GM23248 (cell line): ENCODE measurements at regions not wholly inside any gene's neighbourhood (a gene's known extent, or its start where the extent isn't known, plus 50 kb on each side); places are given as distances from the start of the nearest gene placed in this dataset.
A peak's percentile ranks its signal among the peaks of the same experiment; 100 is the strongest.

Source experiments
- DNase-seq: peaks from one replicate; pipeline ENCODE4 v3.0.0-alpha.2; 2015
- H2AFZ ChIP-seq: fragments of 200-600 bp; sonication (generic); 2 replicates; pipeline ENCODE4 v1.6.1; 2016; ENCODE audit warnings: antibody characterized with exemption
- H3F3A ChIP-seq: fragments of 200-600 bp; sonication (generic); 2 replicates; pipeline ENCODE4 v1.6.1; 2016; ENCODE audit warnings: mild to moderate bottlenecking, antibody characterized with exemption, mixed run types; ENCODE audit not compliant: insufficient read depth
- H3K27ac ChIP-seq: fragments of 200-600 bp; sonication (generic); 2 replicates; pipeline ENCODE4 v1.5.1; 2016; ENCODE audit warnings: mild to moderate bottlenecking
- H3K27me3 ChIP-seq: fragments of 200-600 bp; sonication (generic); replicated peaks from 2 replicates; pipeline ENCODE4 v1.6.1; 2016; ENCODE audit warnings: mild to moderate bottlenecking; ENCODE audit not compliant: insufficient read depth
- H3K36me3 ChIP-seq: fragments of 200-600 bp; sonication (generic); 2 replicates; pipeline ENCODE4 v1.6.1; 2016; ENCODE audit warnings: low read depth, mild to moderate bottlenecking
- H3K4me1 ChIP-seq: fragments of 200-600 bp; sonication (generic); 2 replicates; pipeline ENCODE4 v1.6.1; 2016; ENCODE audit warnings: mild to moderate bottlenecking; ENCODE audit not compliant: insufficient read depth
- H3K4me2 ChIP-seq: fragments of 200-600 bp; sonication (generic); one replicate; pipeline ENCODE4 v1.6.1; 2016; ENCODE audit warnings: mild to moderate bottlenecking; ENCODE audit not compliant: unreplicated experiment
- H3K4me3 ChIP-seq: fragments of 200-600 bp; sonication (generic); 2 replicates; pipeline ENCODE4 v1.5.1; 2016; ENCODE audit warnings: mild to moderate bottlenecking
- H3K79me2 ChIP-seq: fragments of 200-600 bp; sonication (generic); 2 replicates; pipeline ENCODE4 v1.6.1; 2016; ENCODE audit warnings: mild to moderate bottlenecking; ENCODE audit not compliant: insufficient read depth
- H3K9ac ChIP-seq: fragments of 200-600 bp; sonication (generic); 2 replicates; pipeline ENCODE4 v1.6.1; 2016; ENCODE audit warnings: mild to moderate bottlenecking
- H3K9me2 ChIP-seq: fragments of 200-600 bp; sonication (generic); 2 replicates; pipeline ENCODE4 v1.6.1; 2016; ENCODE audit warnings: mixed run types, mild to moderate bottlenecking, moderate library complexity; ENCODE audit not compliant: insufficient read depth
- H3K9me3 ChIP-seq: fragments of 200-600 bp; sonication (generic); one replicate; pipeline ENCODE4 v1.6.1; 2017; ENCODE audit warnings: low read depth
- H4K20me1 ChIP-seq: fragments of 200-600 bp; sonication (generic); 2 replicates; pipeline ENCODE4 v1.6.0; 2016; ENCODE audit not compliant: insufficient read depth
- EZH2 ChIP-seq: fragments of 200-600 bp; sonication (generic); IDR thresholded peaks from 2 replicates; pipeline ENCODE4 v1.6.1; 2018; ENCODE audit warnings: antibody characterized with exemption, mild to moderate bottlenecking; ENCODE audit not compliant: insufficient read depth, poor library complexity, severe bottlenecking
- EZH2phosphoT487 ChIP-seq: fragments of 200-600 bp; sonication (generic); IDR thresholded peaks from 2 replicates; pipeline ENCODE4 v1.6.1; 2018; ENCODE audit warnings: antibody characterized with exemption, moderate library complexity, mild to moderate bottlenecking, low read depth; ENCODE audit not compliant: insufficient read depth
- WGBS, 2 experiments: methylation state at CpG; one replicate each; pipeline ENCODE4 v1.1.6; 2015 to 2017; ENCODE audit warnings: low lambda C conversion rate in 2 of 2, low coverage in 1 of 2; ENCODE audit errors: missing lambda C conversion rate in 2 of 2; 5-methylcytosine and 5-hydroxymethylcytosine counted together
- in situ Hi-C: fragments of 300-500 bp; cut with MboI; formaldehyde crosslinking; loops from 2 replicates; pipeline ENCODE4 v1.15.0; 2020

GRCh38 chr11:104705490-104706190 is 192.6 kb downstream of the CASP12 start:
- H3K27ac ChIP-seq = no peak overlapping the region
- no peaks in the 10 kb centered on the region for H3K27me3 ChIP-seq
- no peak for DNase-seq
- no peak overlapping the region for H3K9ac ChIP-seq
- peaks cover 3% of the 10 kb centered on the region; the same call in 1 of the 2 replicates for H3K4me1 ChIP-seq
- no peaks in the 10 kb centered on the region for H3K79me2 ChIP-seq
- TF ChIP-seq EZH2 = no peak
- TF ChIP-seq EZH2phosphoT487 = no peak
- H3F3A ChIP-seq = no peaks in the 10 kb centered on the region
- in situ Hi-C loops = no loop called here
- no peak overlapping the region for H3K4me3 ChIP-seq
- H3K4me2 ChIP-seq = no peak overlapping the region
- H3K9me3 ChIP-seq = no peaks in the 10 kb centered on the region
- H3K36me3 ChIP-seq = no peaks in the 10 kb centered on the region
- WGBS, 2 experiments = 89 to 90% methylated on average over 4 of the region's 4 CpGs
- H4K20me1 ChIP-seq = no peaks in the 10 kb centered on the region
- H2AFZ ChIP-seq = no peak overlapping the region
- no peaks in the 10 kb centered on the region; the same call in 1 of the 2 replicates for H3K9me2 ChIP-seq

DNA sequence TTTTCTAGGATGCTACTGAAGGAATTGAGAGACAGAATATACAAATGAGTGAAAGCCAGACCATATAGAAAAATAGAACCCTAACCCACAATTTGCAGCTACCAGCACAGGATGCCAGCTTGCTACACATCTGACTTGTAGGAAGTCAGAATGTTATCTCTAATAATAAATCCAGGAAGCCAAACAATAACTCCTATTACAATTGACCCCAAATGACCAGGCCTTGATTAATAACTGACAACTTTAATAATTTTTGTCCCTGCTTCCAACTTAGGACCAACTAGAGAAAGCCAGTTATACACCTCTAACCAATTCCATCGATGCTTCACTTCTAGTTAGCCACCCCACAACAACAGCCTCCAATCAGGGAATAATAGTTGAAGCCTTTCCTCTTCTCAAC is 193.4 kb downstream of the CASP12 start:
- no peak overlapping the region for H2AFZ ChIP-seq
- no peaks in the 10 kb centered on the region for H4K20me1 ChIP-seq

DNA sequence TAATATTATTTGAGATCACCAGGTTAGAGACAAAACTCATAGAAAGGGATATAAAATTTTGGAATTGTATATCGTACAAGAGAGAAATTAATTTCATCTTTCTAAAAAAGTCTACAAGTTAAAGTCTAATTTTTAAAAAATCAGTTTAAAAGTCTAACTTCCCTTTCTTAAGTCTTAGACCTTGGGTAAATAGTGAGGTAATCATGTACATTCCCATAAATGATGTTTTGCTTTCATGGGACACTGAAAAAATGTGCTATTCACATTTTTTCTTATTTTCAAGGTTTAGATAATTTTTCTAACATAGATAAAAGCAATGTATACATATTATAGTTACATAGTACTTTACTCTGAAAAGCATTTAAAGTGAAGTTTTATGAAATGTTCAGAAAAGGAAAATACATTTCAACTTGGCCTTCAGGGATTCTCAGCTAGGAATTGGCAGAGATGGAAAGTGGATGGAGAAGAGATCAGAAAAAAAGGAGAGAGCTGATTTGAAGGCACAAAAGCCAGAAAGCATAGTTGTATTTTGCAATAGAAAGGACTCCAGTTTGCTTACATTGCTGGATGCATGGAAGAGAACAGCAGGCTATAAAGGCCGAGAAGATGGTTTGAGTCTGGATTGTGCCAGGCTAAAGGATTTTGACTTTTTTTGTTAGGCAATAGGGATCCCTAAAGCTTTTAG is 194.0 kb downstream of the CASP12 start:
- no peak for TF ChIP-seq EZH2
- no peak for TF ChIP-seq EZH2phosphoT487
- Histone ChIP-seq H3K27me3 (no peaks in the 10 kb centered on the region), H3K9me2 (no peaks in the 10 kb centered on the region), H3F3A (no peaks in the 10 kb centered on the region), H3K27ac (no peak overlapping the region), H3K36me3 (no peaks in the 10 kb centered on the region), H3K9ac (no peak overlapping the region), H3K4me3 (no peak overlapping the region), H2AFZ (no peak overlapping the region), H4K20me1 (no peaks in the 10 kb centered on the region), H3K9me3 (no peaks in the 10 kb centered on the region), H3K4me2 (no peak overlapping the region), H3K4me1 (peaks cover 11% of the 10 kb centered on the region; the same call in 1 of the 2 replicates), H3K79me2 (no peaks in the 10 kb centered on the region)
- in situ Hi-C loops = no loop called here
- 96% methylated on average over 2 of the region's 2 CpGs for WGBS, 2 experiments
- DNase-seq = no peak

More for the DNA sequence above, 193.4 kb downstream of the CASP12 start:
- TF ChIP-seq EZH2phosphoT487 (no peak), EZH2 (no peak)
- Histone ChIP-seq H3K27me3 (no peaks in the 10 kb centered on the region), H3K4me2 (no peak overlapping the region), H3F3A (no peaks in the 10 kb centered on the region), H3K79me2 (no peaks in the 10 kb centered on the region), H3K4me1 (peaks cover 11% of the 10 kb centered on the region; the same call in 1 of the 2 replicates), H3K9me3 (no peaks in the 10 kb centered on the region), H3K36me3 (no peaks in the 10 kb centered on the region), H3K4me3 (no peak overlapping the region), H3K9me2 (no peaks in the 10 kb centered on the region), H3K27ac (no peak overlapping the region), H3K9ac (no peak overlapping the region)
- DNase-seq = no peak
- in situ Hi-C loops = no loop called here
- WGBS, 2 experiments = 44 to 46% methylated on average over 1 of the region's 1 CpG

DNA sequence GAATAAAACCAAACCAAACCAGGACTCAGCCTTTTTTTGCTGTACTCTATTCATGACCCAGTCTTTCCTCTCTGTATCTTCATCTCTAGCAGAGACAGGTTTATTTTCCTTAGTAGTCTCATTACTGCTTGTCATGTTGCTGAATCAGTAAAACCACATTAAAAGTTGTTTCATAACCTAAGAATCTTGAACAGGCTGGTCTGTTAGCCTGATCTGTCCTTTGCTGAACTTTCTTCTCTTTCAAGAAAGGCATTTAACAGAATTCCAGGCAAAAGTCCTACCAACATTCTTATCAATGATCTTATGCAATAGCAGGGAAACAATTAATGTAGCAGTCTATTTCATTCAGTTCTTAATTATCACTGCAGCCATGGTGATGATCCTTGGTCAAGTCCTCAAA is 197.7 kb downstream of the CASP12 start:
- Histone ChIP-seq H3K79me2 (no peaks in the 10 kb centered on the region), H3K27me3 (0 out of 2 replicates have a peak, but pooled peaks cover 4% of the 10 kb centered on the region), H3K4me2 (no peak overlapping the region), H3K27ac (no peak overlapping the region), H3K9me2 (no peaks in the 10 kb centered on the region), H3K4me3 (no peak overlapping the region), H3K9me3 (no peaks in the 10 kb centered on the region), H3F3A (no peaks in the 10 kb centered on the region), H4K20me1 (no peaks in the 10 kb centered on the region), H3K4me1 (peaks cover 11% of the 10 kb centered on the region; the same call in 1 of the 2 replicates), H3K36me3 (no peaks in the 10 kb centered on the region), H3K9ac (no peak overlapping the region), H2AFZ (no peak overlapping the region)
- no peak for TF ChIP-seq EZH2phosphoT487
- TF ChIP-seq EZH2 = no peak
- DNase-seq = peak; percentile 56
- in situ Hi-C loops = no loop called here
